ENCODE measurements at regions not wholly inside any gene's neighbourhood (a gene's known extent, or its start where the extent isn't known, plus 50 kb on each side); places are given as distances from the start of the nearest gene placed in this dataset.

- H3K9me3 Mint-ChIP-seq (ENCODE audit: insufficient read depth), result no peaks in the 10 kb centered on the region
- ATAC-seq (ENCODE audit: low read depth) (no peak), DNase-seq (no peak)
- Histone ChIP-seq H3K9ac (ENCODE audit: low read length) (no peak overlapping the region), H2AFZ (ENCODE audit: insufficient read depth, low read depth, low read length, poor library complexity, severe bottlenecking) (no peak overlapping the region), H3K36me3 (replicated peaks in 1 of 2; ENCODE audit: control extremely low read depth in 1 of 2, control insufficient read depth in 1 of 2, extremely low read depth in 1 of 2, insufficient read depth in 2 of 2, low read length in 1 of 2) (no peaks in the 10 kb centered on the region), H3K79me2 (ENCODE audit: control insufficient read depth, insufficient read depth, low read length) (no peaks in the 10 kb centered on the region), H3K4me2 (replicated peaks; ENCODE audit: low read depth, low read length, poor library complexity, severe bottlenecking) (no peak overlapping the region), H3K4me1 (ENCODE audit: control insufficient read depth in 2 of 2, insufficient read depth in 2 of 2, low read length in 2 of 2) (no peaks in the 10 kb centered on the region), H4K20me1 (ENCODE audit: control insufficient read depth, insufficient read depth, low read length, poor library complexity, severe bottlenecking) (no peaks in the 10 kb centered on the region), H3K9me3 (ENCODE audit: control extremely low read depth in 1 of 3, control insufficient read depth in 2 of 3, insufficient read depth in 1 of 3, low read length in 2 of 3) (no peaks in the 10 kb centered on the region), H3K27me3 (replicated peaks in 1 of 4; ENCODE audit: control extremely low read depth in 1 of 4, control insufficient read depth in 3 of 4, insufficient read depth in 4 of 4, low read length in 3 of 4) (no peaks in the 10 kb centered on the region), H3K4me3 (ENCODE audit: control extremely low read depth in 1 of 5, extremely low read depth in 1 of 5, insufficient read depth in 1 of 5, low read depth in 2 of 5, low read length in 4 of 5) (no peak overlapping the region), H3K27ac (ENCODE audit: low read length in 2 of 2) (no peak overlapping the region)
- WGBS (ENCODE audit: insufficient coverage), result no CpG with 5 or more reads among the region's 2 CpGs
- ChIA-PET CTCF (no interaction called here), POLR2A (no interaction called here)
- H3K27ac Mint-ChIP-seq, result no peak overlapping the region
- intact Hi-C loops (cut with micrococcal nuclease), result no loop called here
- H3K4me1 Mint-ChIP-seq, result no peaks in the 10 kb centered on the region
- H3K4me3 Mint-ChIP-seq, result no peak overlapping the region
- TF ChIP-seq EZH2 (IDR thresholded peaks at IDR 0.05; ENCODE audit: borderline replicate concordance, insufficient read depth, low read depth, low read length, poor library complexity, severe bottlenecking) (no peak), CTCF (IDR thresholded peaks at IDR 0.05) (no peak)
- no peaks in the 10 kb centered on the region for H3K27me3 Mint-ChIP-seq
Observed at GRCh38 chr5:92917044-92917443, 664.0 kb downstream of the NR2F1-AS1 start.

DNA sequence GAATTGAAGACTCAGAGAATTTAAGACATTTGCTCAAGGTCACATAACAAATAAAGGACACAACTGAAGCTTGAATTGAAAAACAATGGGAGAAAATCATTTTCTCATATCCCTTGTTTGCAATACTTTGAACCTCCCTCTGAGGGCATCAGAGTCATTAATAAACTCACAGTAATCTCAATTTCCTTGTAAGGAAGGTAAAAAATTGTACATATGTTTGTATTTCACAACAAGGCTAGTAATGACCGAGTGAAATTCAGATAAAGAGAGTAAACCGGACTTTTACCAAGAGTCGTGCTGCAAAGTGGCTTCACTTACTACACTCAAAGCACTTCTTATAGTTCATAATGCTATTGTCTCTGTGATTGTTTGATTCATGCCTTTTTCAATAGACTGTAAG, 665.0 kb downstream of the NR2F1-AS1 start:
- Histone ChIP-seq H3K4me3 (ENCODE audit: control extremely low read depth in 1 of 5, extremely low read depth in 1 of 5, insufficient read depth in 1 of 5, low read depth in 2 of 5, low read length in 4 of 5) (no peak overlapping the region), H3K4me2 (replicated peaks; ENCODE audit: low read depth, low read length, poor library complexity, severe bottlenecking) (no peak overlapping the region), H3K9ac (ENCODE audit: low read length) (no peak overlapping the region), H3K27me3 (replicated peaks in 1 of 4; ENCODE audit: control extremely low read depth in 1 of 4, control insufficient read depth in 3 of 4, insufficient read depth in 4 of 4, low read length in 3 of 4) (no peaks in the 10 kb centered on the region), H3K36me3 (replicated peaks in 1 of 2; ENCODE audit: control extremely low read depth in 1 of 2, control insufficient read depth in 1 of 2, extremely low read depth in 1 of 2, insufficient read depth in 2 of 2, low read length in 1 of 2) (no peaks in the 10 kb centered on the region), H3K9me3 (ENCODE audit: control extremely low read depth in 1 of 3, control insufficient read depth in 2 of 3, insufficient read depth in 1 of 3, low read length in 2 of 3) (no peaks in the 10 kb centered on the region), H2AFZ (ENCODE audit: insufficient read depth, low read depth, low read length, poor library complexity, severe bottlenecking) (no peak overlapping the region), H3K4me1 (ENCODE audit: control insufficient read depth in 2 of 2, insufficient read depth in 2 of 2, low read length in 2 of 2) (no peaks in the 10 kb centered on the region), H3K79me2 (ENCODE audit: control insufficient read depth, insufficient read depth, low read length) (no peaks in the 10 kb centered on the region), H3K27ac (ENCODE audit: low read length in 2 of 2) (no peak overlapping the region), H4K20me1 (ENCODE audit: control insufficient read depth, insufficient read depth, low read length, poor library complexity, severe bottlenecking) (no peaks in the 10 kb centered on the region)
- no peak overlapping the region for H3K4me3 Mint-ChIP-seq
- ATAC-seq (ENCODE audit: low read depth) (no peak), DNase-seq (no peak)
- no peak overlapping the region for H3K27ac Mint-ChIP-seq
- ChIA-PET POLR2A (no interaction called here), CTCF (no interaction called here)
- intact Hi-C loops (cut with micrococcal nuclease), result no loop called here
- WGBS (ENCODE audit: insufficient coverage), result no CpG with 5 or more reads among the region's 3 CpGs
- H3K9me3 Mint-ChIP-seq (ENCODE audit: insufficient read depth), result no peaks in the 10 kb centered on the region
- TF ChIP-seq EZH2 (IDR thresholded peaks at IDR 0.05; ENCODE audit: borderline replicate concordance, insufficient read depth, low read depth, low read length, poor library complexity, severe bottlenecking) (no peak), CTCF (IDR thresholded peaks at IDR 0.05) (no peak)
- no peaks in the 10 kb centered on the region for H3K27me3 Mint-ChIP-seq
- H3K4me1 Mint-ChIP-seq, result no peaks in the 10 kb centered on the region

All from B cell (primary cell).